Smooth muscle cell (in vitro differentiated cells): ENCODE measurements at regions not wholly inside any gene's neighbourhood (a gene's known extent, or its start where the extent isn't known, plus 50 kb on each side); places are given as distances from the start of the nearest gene placed in this dataset.

Experiments
- DNase-seq: peaks from one replicate; lab custom pipeline; 2025; ENCODE audit not compliant: unreplicated experiment; lab: John Stamatoyannopoulos, UW
- H2AFZ ChIP-seq: fragments of 200-600 bp; sonication (generic); 2 replicates; pipeline ENCODE4 v1.6.0; 2016; ENCODE audit warnings: antibody characterized with exemption, low read depth, mild to moderate bottlenecking
- H3F3A ChIP-seq: fragments of 200-600 bp; sonication (generic); 2 replicates; pipeline ENCODE4 v1.6.0; 2017; ENCODE audit warnings: antibody characterized with exemption, low read depth
- H3K27ac ChIP-seq: fragments of 200-600 bp; sonication (generic); 2 replicates; pipeline ENCODE4 v1.5.1; 2016; ENCODE audit warnings: low read depth, mild to moderate bottlenecking
- H3K27me3 ChIP-seq: fragments of 200-600 bp; sonication (generic); 2 replicates; pipeline ENCODE4 v1.6.1; 2016; ENCODE audit warnings: low read depth, mild to moderate bottlenecking
- H3K36me3 ChIP-seq: fragments of 200-600 bp; sonication (generic); 2 replicates; pipeline ENCODE4 v1.5.1; 2016; ENCODE audit warnings: low read depth
- H3K4me1 ChIP-seq: fragments of 200-600 bp; sonication (generic); 2 replicates; pipeline ENCODE4 v1.5.1; 2016; ENCODE audit warnings: low read depth
- H3K4me2 ChIP-seq: fragments of 200-600 bp; sonication (generic); 2 replicates; pipeline ENCODE4 v1.6.0; 2016; ENCODE audit warnings: mild to moderate bottlenecking
- H3K4me3 ChIP-seq: fragments of 200-600 bp; sonication (generic); 2 replicates; pipeline ENCODE4 v1.5.1; 2016; ENCODE audit warnings: mild to moderate bottlenecking
- H3K79me2 ChIP-seq: fragments of 200-600 bp; sonication (generic); 2 replicates; pipeline ENCODE4 v1.6.0; 2016; ENCODE audit warnings: low read depth, mild to moderate bottlenecking
- H3K9ac ChIP-seq: fragments of 200-600 bp; sonication (generic); 2 replicates; pipeline ENCODE4 v1.6.0; 2016; ENCODE audit warnings: low read depth
- H3K9me3 ChIP-seq: fragments of 200-600 bp; sonication (generic); replicated peaks from 2 replicates; pipeline ENCODE4 v1.5.1; 2016; ENCODE audit warnings: low read depth
- H4K20me1 ChIP-seq: fragments of 200-600 bp; sonication (generic); 2 replicates; pipeline ENCODE4 v1.6.0; 2016; ENCODE audit warnings: low read depth
- CTCF ChIP-seq: fragments of 200-600 bp; sonication (generic); IDR thresholded peaks from 2 replicates; pipeline ENCODE4 v1.5.1; 2017; ENCODE audit warnings: borderline replicate concordance, mild to moderate bottlenecking, antibody characterized with exemption; ENCODE audit not compliant: insufficient read depth, poor library complexity, severe bottlenecking
- WGBS: methylation state at CpG from one replicate; pipeline ENCODE4 v1.1.7; 2016; ENCODE audit warnings: low lambda C conversion rate; 5-methylcytosine and 5-hydroxymethylcytosine counted together

GRCh38 chrX:40524423-40524822 is 56.3 kb upstream of the ATP6AP2 start:
- Histone ChIP-seq H3K4me1 (no peaks in the 10 kb centered on the region), H3K9me3 (no peaks in the 10 kb centered on the region), H3K9ac (no peak overlapping the region), H3K4me2 (no peak overlapping the region), H3K27me3 (no peaks in the 10 kb centered on the region), H2AFZ (no peak overlapping the region), H3F3A (no peaks in the 10 kb centered on the region), H3K27ac (no peak overlapping the region), H4K20me1 (no peaks in the 10 kb centered on the region), H3K79me2 (no peaks in the 10 kb centered on the region), H3K4me3 (no peak overlapping the region), H3K36me3 (no peaks in the 10 kb centered on the region)
- no peak for TF ChIP-seq CTCF
- no peak for DNase-seq
- 92% methylated on average over 1 of the region's 1 CpG for WGBS

GRCh38 chrX:40523852-40524251 is 56.9 kb upstream of the ATP6AP2 start:
- no peaks in the 10 kb centered on the region for H3K27me3 ChIP-seq
- no peak for TF ChIP-seq CTCF
- no peaks in the 10 kb centered on the region for H3K4me1 ChIP-seq
- no peaks in the 10 kb centered on the region for H3K79me2 ChIP-seq
- no peak overlapping the region for H3K4me3 ChIP-seq
- no peak overlapping the region for H3K4me2 ChIP-seq
- H3K36me3 ChIP-seq: no peaks in the 10 kb centered on the region
- 90% methylated on average over 3 of the region's 3 CpGs for WGBS
- H4K20me1 ChIP-seq: no peaks in the 10 kb centered on the region
- H3K9ac ChIP-seq: no peak overlapping the region
- no peak overlapping the region for H3K27ac ChIP-seq
- DNase-seq: no peak
- no peaks in the 10 kb centered on the region for H3K9me3 ChIP-seq
- no peaks in the 10 kb centered on the region for H3F3A ChIP-seq
- no peak overlapping the region for H2AFZ ChIP-seq

- H3K4me2 ChIP-seq: no peak overlapping the region
- WGBS: 72% methylated on average over 11 of the region's 11 CpGs
- no peaks in the 10 kb centered on the region for H3K4me1 ChIP-seq
- H3K4me3 ChIP-seq: no peak overlapping the region
- no peak for DNase-seq
- H4K20me1 ChIP-seq: no peaks in the 10 kb centered on the region
- H2AFZ ChIP-seq: no peak overlapping the region
- H3K79me2 ChIP-seq: no peaks in the 10 kb centered on the region
- no peaks in the 10 kb centered on the region for H3K9me3 ChIP-seq
- H3K9ac ChIP-seq: no peak overlapping the region
- H3K27me3 ChIP-seq: no peaks in the 10 kb centered on the region
- H3K27ac ChIP-seq: no peak overlapping the region
- no peaks in the 10 kb centered on the region for H3K36me3 ChIP-seq
- no peaks in the 10 kb centered on the region for H3F3A ChIP-seq
- TF ChIP-seq CTCF: no peak
These were observed 58.8 kb upstream of the ATP6AP2 start for GRCh38 chrX:40521868-40522450.

GRCh38 chrX:40514376-40514775 is 66.4 kb upstream of the ATP6AP2 start:
- H3K27me3 ChIP-seq: no peaks in the 10 kb centered on the region
- no peak overlapping the region for H2AFZ ChIP-seq
- no peaks in the 10 kb centered on the region for H3F3A ChIP-seq
- no peak overlapping the region for H3K4me2 ChIP-seq
- H3K4me3 ChIP-seq: no peak overlapping the region
- whole genome bisulfite sequencing: 73% methylated on average over 8 of the region's 8 CpGs
- no peak overlapping the region for H3K27ac ChIP-seq
- no peak for DNase-seq
- H3K79me2 ChIP-seq: no peaks in the 10 kb centered on the region
- H3K9ac ChIP-seq: no peak overlapping the region
- H3K36me3 ChIP-seq: no peaks in the 10 kb centered on the region
- H3K4me1 ChIP-seq: no peaks in the 10 kb centered on the region
- H4K20me1 ChIP-seq: no peaks in the 10 kb centered on the region
- H3K9me3 ChIP-seq: no peaks in the 10 kb centered on the region
- TF ChIP-seq CTCF: no peak
